ENCODE measurements at regions not wholly inside any gene's neighbourhood (a gene's known extent, or its start where the extent isn't known, plus 50 kb on each side); places are given as distances from the start of the nearest gene placed in this dataset.

GRCh38 chr3:137217733-137218132, 259.9 kb downstream of the IL20RB start:
- Histone ChIP-seq H3K9me2 (ENCODE audit: insufficient read depth, low read length) (no peaks in the 10 kb centered on the region), H3K27ac (ENCODE audit: low read length) (no peak overlapping the region), H2AFZ (ENCODE audit: low read depth, low read length) (no peak overlapping the region), H3K9ac (ENCODE audit: low read length) (no peak overlapping the region), H4K20me1 (ENCODE audit: insufficient read depth) (no peaks in the 10 kb centered on the region), H3F3A (ENCODE audit: insufficient read depth, low read length, poor library complexity, severe bottlenecking) (no peaks in the 10 kb centered on the region), H3K9me3 (ENCODE audit: low read length) (no peaks in the 10 kb centered on the region), H3K36me3 (ENCODE audit: insufficient read depth, low read length) (no peaks in the 10 kb centered on the region), H3K4me2 (ENCODE audit: low read length) (no peak overlapping the region), H3K4me3 (ENCODE audit: low read length) (no peak overlapping the region), H3K79me2 (replicated peaks; ENCODE audit: insufficient read depth, low read length) (no peaks in the 10 kb centered on the region), H3K27me3 (ENCODE audit: insufficient read depth, low read depth, low read length) (no peaks in the 10 kb centered on the region)
- TF ChIP-seq CTCF (IDR thresholded peaks at IDR 0.05; ENCODE audit: poor library complexity, severe bottlenecking): no peak
- no peak for TF ChIP-seq EZH2 (IDR thresholded peaks at IDR 0.05; ENCODE audit: borderline replicate concordance, insufficient read depth, low read length, poor library complexity, severe bottlenecking)
- TF ChIP-seq TAF1 (IDR thresholded peaks at IDR 0.05; ENCODE audit: low read depth): no peak
- no peak for TF ChIP-seq REST (IDR thresholded peaks at IDR 0.05; ENCODE audit: borderline replicate concordance)
- TF ChIP-seq EP300 (conservative IDR thresholded peaks at IDR 0.05; ENCODE audit: poor library complexity, severe bottlenecking): no peak
- TF ChIP-seq POLR2AphosphoS5 (IDR thresholded peaks at IDR 0.05): no peak
- no peak for TF ChIP-seq RAD21 (conservative IDR thresholded peaks at IDR 0.05)
- TF ChIP-seq SMC3 (conservative IDR thresholded peaks at IDR 0.05; ENCODE audit: poor library complexity): no peak
- no peak for TF ChIP-seq MXI1 (conservative IDR thresholded peaks at IDR 0.05; ENCODE audit: poor library complexity, severe bottlenecking)

GRCh38 chr3:137219801-137220445, 262.1 kb downstream of the IL20RB start:
- no peaks in the 10 kb centered on the region for H4K20me1 ChIP-seq (ENCODE audit: insufficient read depth)
- no peak overlapping the region for H3K4me3 ChIP-seq (ENCODE audit: low read length)
- H3F3A ChIP-seq (ENCODE audit: insufficient read depth, low read length, poor library complexity, severe bottlenecking): no peaks in the 10 kb centered on the region
- H3K9ac ChIP-seq (ENCODE audit: low read length): no peak overlapping the region
- H2AFZ ChIP-seq (ENCODE audit: low read depth, low read length): no peak overlapping the region
- no peaks in the 10 kb centered on the region for H3K27me3 ChIP-seq (ENCODE audit: insufficient read depth, low read depth, low read length)
- no peaks in the 10 kb centered on the region for H3K9me2 ChIP-seq (ENCODE audit: insufficient read depth, low read length)
- no peak overlapping the region for H3K4me2 ChIP-seq (ENCODE audit: low read length)
- no peaks in the 10 kb centered on the region for H3K79me2 ChIP-seq (replicated peaks; ENCODE audit: insufficient read depth, low read length)
- H3K27ac ChIP-seq (ENCODE audit: low read length): no peak overlapping the region
- H3K9me3 ChIP-seq (ENCODE audit: low read length): no peaks in the 10 kb centered on the region
- no peaks in the 10 kb centered on the region for H3K36me3 ChIP-seq (ENCODE audit: insufficient read depth, low read length)
- TF ChIP-seq RAD21 (conservative IDR thresholded peaks at IDR 0.05) (no peak), CTCF (IDR thresholded peaks at IDR 0.05; ENCODE audit: poor library complexity, severe bottlenecking) (no peak), POLR2AphosphoS5 (IDR thresholded peaks at IDR 0.05) (no peak), SMC3 (conservative IDR thresholded peaks at IDR 0.05; ENCODE audit: poor library complexity) (no peak), MXI1 (conservative IDR thresholded peaks at IDR 0.05; ENCODE audit: poor library complexity, severe bottlenecking) (no peak), EZH2 (IDR thresholded peaks at IDR 0.05; ENCODE audit: borderline replicate concordance, insufficient read depth, low read length, poor library complexity, severe bottlenecking) (no peak), REST (IDR thresholded peaks at IDR 0.05; ENCODE audit: borderline replicate concordance) (no peak), EP300 (conservative IDR thresholded peaks at IDR 0.05; ENCODE audit: poor library complexity, severe bottlenecking) (no peak), TAF1 (IDR thresholded peaks at IDR 0.05; ENCODE audit: low read depth) (no peak)

Data from neural cell (in vitro differentiated cells).